Adrenal gland (tissue), 5 donors: ENCODE measurements at regions not wholly inside any gene's neighbourhood (a gene's known extent, or its start where the extent isn't known, plus 50 kb on each side); places are given as distances from the start of the nearest gene placed in this dataset.

Experiments used
- CTCF ChIP-seq, 6 experiments: fragments of 450-650 bp in 4 of 6; fragments of 200-600 bp in 2 of 6; sonication (generic) in 1 of 6; IDR thresholded peaks; 1 replicate in 5 of 6; 2 replicates in 1 of 6; pipeline versions ENCODE4 v1.5.1 to v1.8.0; 2016 to 2021; ENCODE audit warnings: antibody characterized with exemption in 6 of 6, mild to moderate bottlenecking in 2 of 6, moderate library complexity in 1 of 6
- POLR2A ChIP-seq, 2 donors: fragments of 450-650 bp; IDR thresholded peaks; one replicate each; pipeline ENCODE4 v1.6.1; 2017; ENCODE audit warnings: antibody characterized with exemption in 2 of 2, mild to moderate bottlenecking in 2 of 2, moderate library complexity in 1 of 2
- donor health status: DM: no; HTN: no; CAD: no.

- TF ChIP-seq CTCF (IDR thresholded peaks at IDR 0.05), result no peak
- TF ChIP-seq POLR2A (IDR thresholded peaks at IDR 0.05), result no peak
Measured at GRCh38 chr3:148068466-148068865, 629.2 kb upstream of the AGTR1 start.
